Naive B cell (primary cell): ENCODE measurements at regions not wholly inside any gene's neighbourhood (a gene's known extent, or its start where the extent isn't known, plus 50 kb on each side); places are given as distances from the start of the nearest gene placed in this dataset.
"Not testable (repeated sequence)": the region's sequence is repeated elsewhere in the genome, so short reads cannot be mapped to it uniquely, and the experiment has no call there.

Source experiments
- ATAC-seq, 2 donors: fragments of 150-1000 bp; cut with Tn5 transposase; 2 replicates each; pipeline ENCODE4 v1.10.0; 2021; ENCODE audit warnings: low read depth in 2 of 2, mild to moderate bottlenecking in 2 of 2, moderate library complexity in 2 of 2
- DNase-seq: peaks from one replicate; pipeline ENCODE4 v3.0.0; 2022
- H3K27ac Mint-ChIP-seq, 6 donors: one replicate each; pipeline ENCODE4 v1.8.0; 2020 to 2022; ENCODE audit warnings: mild to moderate bottlenecking in 6 of 6, mixed read lengths in 6 of 6, moderate library complexity in 5 of 6, inconsistent platforms in 2 of 6
- H3K27me3 Mint-ChIP-seq, 3 donors: one replicate each; pipeline ENCODE4 v1.8.0; 2021 to 2022; ENCODE audit warnings: mixed read lengths in 3 of 3, mild to moderate bottlenecking in 1 of 3
- H3K36me3 Mint-ChIP-seq, 2 donors: one replicate each; pipeline ENCODE4 v1.8.0; 2020 to 2022; ENCODE audit warnings: mixed read lengths in 2 of 2, inconsistent platforms in 1 of 2, mild to moderate bottlenecking in 1 of 2
- H3K4me1 Mint-ChIP-seq, 3 donors: one replicate each; pipeline ENCODE4 v1.8.0; 2020 to 2022; ENCODE audit warnings: mixed read lengths in 3 of 3, inconsistent platforms in 1 of 3, mild to moderate bottlenecking in 1 of 3, moderate library complexity in 1 of 3
- H3K4me3 Mint-ChIP-seq, 8 donors: one replicate each; pipeline ENCODE4 v1.8.0; 2020 to 2022; ENCODE audit warnings: mild to moderate bottlenecking in 8 of 8, mixed read lengths in 8 of 8, moderate library complexity in 8 of 8, inconsistent platforms in 2 of 8
- H3K9me3 Mint-ChIP-seq, 7 donors: one replicate each; pipeline ENCODE4 v1.8.0; 2020 to 2022; ENCODE audit warnings: mixed read lengths in 7 of 7, mild to moderate bottlenecking in 5 of 7, inconsistent platforms in 2 of 7, moderate library complexity in 1 of 7

DNA sequence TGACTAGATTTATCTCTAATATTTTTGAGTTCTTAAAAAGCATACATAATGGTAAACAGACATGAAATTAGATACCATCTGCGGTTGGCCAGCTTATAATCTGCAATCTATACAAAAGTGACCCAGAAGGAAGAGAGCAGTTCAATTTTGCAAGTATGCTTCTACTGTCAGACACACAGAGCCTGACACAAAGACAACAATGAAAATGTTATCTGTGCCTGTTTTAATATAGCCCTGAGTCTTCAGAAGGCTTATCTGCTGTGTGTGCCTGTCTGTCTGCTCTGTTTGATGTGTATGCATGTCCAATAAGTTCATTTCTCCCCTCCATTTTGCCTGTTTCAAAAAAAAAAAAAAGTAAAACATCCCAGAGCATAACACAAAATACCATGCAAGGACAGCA lies 73.3 kb upstream of the FHIP2A start:
- Mint-ChIP-seq H3K4me1 (no peaks in the 10 kb centered on the region), H3K27me3 (peaks cover 23 to 51% (median 36%) of the 10 kb centered on the region in 3 donors), H3K4me3 (no peak overlapping the region), H3K9me3 (peaks cover 0 to 6% (median 0%) of the 10 kb centered on the region in 7 donors), H3K27ac (no peak overlapping the region), H3K36me3 (no peaks in the 10 kb centered on the region)
- ATAC-seq, result no peak
- no peak for DNase-seq

DNA sequence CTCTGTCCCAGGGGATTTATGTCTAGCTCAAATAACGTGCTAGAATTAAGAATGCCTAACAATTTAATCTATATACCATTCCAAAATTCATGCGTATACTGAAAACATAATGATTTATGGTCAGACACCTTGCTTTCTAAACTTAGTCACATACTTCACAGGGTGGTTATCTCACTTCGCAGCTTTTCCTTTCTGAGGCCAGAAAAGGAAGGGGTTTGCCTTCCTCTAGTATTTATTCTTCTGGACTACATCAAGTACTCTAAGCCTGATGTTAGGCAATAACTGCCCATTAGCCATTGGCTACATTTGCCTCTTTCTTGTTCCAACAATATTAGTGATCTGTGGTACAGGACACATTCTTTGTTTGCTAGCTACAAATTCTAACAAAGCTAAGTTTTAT lies 72.6 kb upstream of the FHIP2A start:
- H3K4me1 Mint-ChIP-seq, result no peaks in the 10 kb centered on the region

DNA sequence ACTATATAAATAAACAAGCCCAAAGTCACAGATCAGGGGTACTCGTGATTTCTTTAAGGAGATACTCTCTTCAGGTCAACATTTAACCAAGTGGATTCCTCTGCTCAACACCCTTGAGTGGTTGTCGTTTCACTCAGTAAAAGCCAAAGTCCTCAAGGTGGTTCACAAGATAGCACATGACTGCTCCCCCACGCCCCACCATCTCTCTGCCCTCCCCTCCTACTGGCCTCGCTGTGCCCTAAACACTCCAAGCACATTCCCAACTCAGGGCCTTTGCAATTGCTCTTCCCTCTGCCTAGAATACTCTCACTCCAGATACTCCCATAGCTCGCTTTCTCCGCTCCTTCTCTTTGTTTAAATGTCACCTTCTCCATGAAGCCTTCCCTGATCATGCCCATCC lies 72.1 kb upstream of the FHIP2A start:
- H3K27ac Mint-ChIP-seq, result no peak overlapping the region
- no peak overlapping the region for H3K4me3 Mint-ChIP-seq
- H3K4me1 Mint-ChIP-seq, result no peaks in the 10 kb centered on the region
- ATAC-seq (no peak), DNase-seq (no peak)
- H3K9me3 Mint-ChIP-seq, result peaks cover 0 to 6% (median 0%) of the 10 kb centered on the region in 7 donors
- H3K36me3 Mint-ChIP-seq, result no peaks in the 10 kb centered on the region
- H3K27me3 Mint-ChIP-seq, result peaks cover 23 to 46% (median 36%) of the 10 kb centered on the region in 3 donors

More for the DNA sequence above, 72.6 kb upstream of the FHIP2A start:
- no peak for DNase-seq
- Mint-ChIP-seq H3K27me3 (peaks cover 23 to 48% (median 36%) of the 10 kb centered on the region in 3 donors), H3K36me3 (no peaks in the 10 kb centered on the region), H3K9me3 (peaks cover 0 to 6% (median 0%) of the 10 kb centered on the region in 7 donors), H3K4me3 (no peak overlapping the region), H3K27ac (no peak overlapping the region)
- no peak for ATAC-seq

GRCh38 chr10:114751856-114752255 lies 69.7 kb upstream of the FHIP2A start:
- H3K9me3 Mint-ChIP-seq, result peaks cover 0 to 6% (median 0%) of the 10 kb centered on the region in 7 donors

DNA sequence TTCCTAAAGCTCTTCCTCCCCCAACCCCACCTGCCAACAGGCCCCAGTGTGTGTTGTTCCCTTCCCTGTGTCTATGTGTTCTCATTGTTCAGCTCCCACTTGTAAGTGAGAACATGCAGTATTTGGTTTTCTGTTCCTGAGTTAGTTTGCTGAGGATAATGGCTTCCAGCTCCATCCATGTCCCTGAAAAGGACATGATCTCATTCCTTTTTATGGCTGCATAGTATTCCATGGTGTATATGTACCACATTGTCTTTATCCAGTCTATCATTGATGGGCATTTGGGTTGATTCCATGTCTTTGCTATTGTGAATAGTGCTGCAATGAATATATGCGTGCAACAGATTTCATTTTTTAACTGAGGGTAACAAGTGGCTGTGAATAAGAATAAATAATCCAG lies 69.0 kb upstream of the FHIP2A start:
- H3K9me3 Mint-ChIP-seq, ATAC-seq: not testable (repeated sequence)

More at GRCh38 chr10:114751856-114752255, 69.7 kb upstream of the FHIP2A start:
- Mint-ChIP-seq H3K4me1 (no peaks in the 10 kb centered on the region), H3K4me3 (no peak overlapping the region), H3K36me3 (no peaks in the 10 kb centered on the region), H3K27ac (no peak overlapping the region), H3K27me3 (peaks cover 16 to 31% (median 29%) of the 10 kb centered on the region in 3 donors)
- DNase-seq, result no peak
- ATAC-seq, result no peak

DNA sequence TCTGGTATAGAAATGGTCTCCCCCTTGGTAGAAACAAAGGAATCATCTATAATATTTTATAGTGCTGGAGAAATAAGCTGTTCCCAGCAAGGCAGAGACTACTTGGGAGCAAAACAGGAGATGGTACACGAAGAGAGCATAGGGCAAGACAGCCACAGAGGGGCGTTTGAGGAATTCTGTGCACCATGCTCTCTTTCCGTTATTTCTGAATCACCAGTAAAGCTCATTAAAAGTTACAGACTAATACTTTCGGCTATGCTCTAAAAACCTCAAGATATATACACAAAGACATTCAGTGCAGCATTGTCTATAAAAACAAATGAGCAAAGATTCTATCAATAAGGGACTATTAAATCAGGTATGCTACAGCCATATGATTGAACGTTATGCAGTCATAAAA lies 68.5 kb upstream of the FHIP2A start:
- no peak for ATAC-seq
- Mint-ChIP-seq H3K4me1 (no peaks in the 10 kb centered on the region), H3K9me3 (peaks cover 0 to 6% (median 0%) of the 10 kb centered on the region in 7 donors), H3K36me3 (no peaks in the 10 kb centered on the region), H3K27me3 (peaks cover 16 to 25% (median 22%) of the 10 kb centered on the region in 3 donors), H3K27ac (no peak overlapping the region), H3K4me3 (no peak overlapping the region)
- no peak for DNase-seq

More for the DNA sequence above, 69.0 kb upstream of the FHIP2A start:
- not testable (repeated sequence) for DNase-seq, H3K4me1 Mint-ChIP-seq, H3K4me3 Mint-ChIP-seq, H3K36me3 Mint-ChIP-seq, H3K27ac Mint-ChIP-seq
- peaks cover 16 to 25% (median 22%) of the 10 kb centered on the region in 3 donors for H3K27me3 Mint-ChIP-seq

GRCh38 chr10:114754445-114755320 lies 66.9 kb upstream of the FHIP2A start:
- peaks cover 0 to 6% (median 0%) of the 10 kb centered on the region in 7 donors for H3K9me3 Mint-ChIP-seq

DNA sequence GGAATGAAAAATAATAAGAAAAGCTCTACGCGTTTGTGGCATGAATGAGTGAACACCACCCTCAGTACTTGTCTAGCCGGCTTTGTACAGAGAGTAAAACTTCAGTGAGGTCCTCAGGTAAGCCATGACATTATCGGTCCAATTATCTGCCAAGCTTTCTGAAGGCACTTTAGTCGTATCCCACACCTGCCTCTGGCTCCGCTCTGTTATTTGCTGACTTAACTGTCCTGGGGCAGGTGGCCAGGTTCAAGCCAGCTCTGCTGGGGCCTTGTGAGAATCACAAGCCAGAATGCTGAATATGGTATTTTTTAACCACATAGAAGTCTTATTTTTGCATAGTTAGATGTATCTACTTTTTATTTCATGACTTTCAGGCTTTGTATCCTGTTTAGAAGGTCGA lies 66.0 kb upstream of the FHIP2A start:
- Mint-ChIP-seq H3K36me3 (no peaks in the 10 kb centered on the region), H3K27me3 (peaks cover 10 to 16% (median 15%) of the 10 kb centered on the region in 3 donors), H3K4me1 (no peaks in the 10 kb centered on the region), H3K27ac (no peak overlapping the region), H3K9me3 (peaks cover 0 to 6% (median 0%) of the 10 kb centered on the region in 7 donors), H3K4me3 (no peak overlapping the region)
- no peak for ATAC-seq
- DNase-seq, result no peak

More at GRCh38 chr10:114754445-114755320, 66.9 kb upstream of the FHIP2A start:
- ATAC-seq (no peak), DNase-seq (no peak)
- Mint-ChIP-seq H3K4me3 (no peak overlapping the region), H3K27ac (no peak overlapping the region), H3K36me3 (no peaks in the 10 kb centered on the region), H3K27me3 (peaks cover 8 to 17% (median 14%) of the 10 kb centered on the region in 3 donors), H3K4me1 (no peaks in the 10 kb centered on the region)

- Mint-ChIP-seq H3K9me3 (peaks cover 0 to 1% (median 0%) of the 10 kb centered on the region in 7 donors), H3K4me1 (no peaks in the 10 kb centered on the region), H3K4me3 (no peak overlapping the region), H3K27me3 (peaks cover 16 to 23% (median 22%) of the 10 kb centered on the region in 3 donors), H3K27ac (peak overlapping the region in 1 of 6 donors; percentile 54), H3K36me3 (no peaks in the 10 kb centered on the region)
- DNase-seq (no peak), ATAC-seq (no peak)
Observed at GRCh38 chr10:114758331-114758730, 63.2 kb upstream of the FHIP2A start.

GRCh38 chr10:114761205-114762193 lies 60.1 kb upstream of the FHIP2A start:
- H3K9me3 Mint-ChIP-seq, result peaks cover 0 to 3% (median 0%) of the 10 kb centered on the region in 7 donors
- no peaks in the 10 kb centered on the region for H3K4me1 Mint-ChIP-seq
- no peak overlapping the region for H3K27ac Mint-ChIP-seq
- no peak for DNase-seq
- ATAC-seq, result no peak
- no peak overlapping the region for H3K4me3 Mint-ChIP-seq
- H3K27me3 Mint-ChIP-seq, result peaks cover 23 to 37% (median 28%) of the 10 kb centered on the region in 3 donors
- no peaks in the 10 kb centered on the region for H3K36me3 Mint-ChIP-seq

- no peak overlapping the region for H3K4me3 Mint-ChIP-seq
- H3K9me3 Mint-ChIP-seq, result peaks cover 0 to 3% (median 0%) of the 10 kb centered on the region in 7 donors
- no peak overlapping the region for H3K27ac Mint-ChIP-seq
- H3K36me3 Mint-ChIP-seq, result no peaks in the 10 kb centered on the region
- no peak for DNase-seq
- peaks cover 31 to 42% (median 37%) of the 10 kb centered on the region in 3 donors for H3K27me3 Mint-ChIP-seq
- ATAC-seq, result no peak
- H3K4me1 Mint-ChIP-seq, result peaks cover 4 to 5% (median 4%) of the 10 kb centered on the region in 3 donors
Observed at GRCh38 chr10:114762811-114763210, 58.8 kb upstream of the FHIP2A start.

DNA sequence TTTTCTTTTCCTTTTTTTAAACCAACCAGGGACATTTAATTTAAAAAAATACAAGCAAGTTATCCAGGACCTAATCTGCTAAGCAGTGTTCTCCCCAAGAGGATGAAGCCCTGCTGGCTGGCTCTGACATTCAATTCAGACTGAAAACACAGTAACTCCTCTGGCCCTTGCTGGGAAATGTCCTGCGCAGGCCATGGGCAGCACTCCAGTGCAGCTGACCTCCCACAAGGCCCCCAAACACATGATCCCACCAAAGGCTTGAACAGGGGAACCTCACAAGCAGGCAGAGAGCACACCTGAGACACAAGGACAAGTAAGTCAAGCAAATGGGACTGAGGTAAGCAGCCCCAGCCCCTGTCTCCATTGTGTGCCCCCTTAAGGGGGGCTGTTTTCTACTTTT lies 56.9 kb upstream of the FHIP2A start:
- ATAC-seq, result no peak
- H3K4me1 Mint-ChIP-seq, result peaks cover 4 to 10% (median 7%) of the 10 kb centered on the region in 3 donors
- H3K27ac Mint-ChIP-seq, result no peak overlapping the region
- DNase-seq, result no peak
- H3K9me3 Mint-ChIP-seq, result peaks cover 0 to 3% (median 0%) of the 10 kb centered on the region in 7 donors
- H3K36me3 Mint-ChIP-seq, result no peaks in the 10 kb centered on the region
- H3K4me3 Mint-ChIP-seq, result no peak overlapping the region
- peaks cover 39 to 46% (median 42%) of the 10 kb centered on the region in 3 donors for H3K27me3 Mint-ChIP-seq

GRCh38 chr10:114766470-114766869 lies 55.1 kb upstream of the FHIP2A start:
- Mint-ChIP-seq H3K27me3 (peaks cover 33 to 51% (median 42%) of the 10 kb centered on the region in 3 donors), H3K9me3 (peaks cover 0 to 3% (median 0%) of the 10 kb centered on the region in 7 donors), H3K27ac (no peak overlapping the region), H3K36me3 (no peaks in the 10 kb centered on the region), H3K4me1 (peaks cover 4 to 10% (median 7%) of the 10 kb centered on the region in 3 donors), H3K4me3 (peak overlapping the region in 4 of 8 donors; percentile 2 to 60 (median 42))
- DNase-seq, result no peak
- ATAC-seq, result no peak
